HPDE6-E6E7 (cell line): ENCODE measurements at regions not wholly inside any gene's neighbourhood (a gene's known extent, or its start where the extent isn't known, plus 50 kb on each side); places are given as distances from the start of the nearest gene placed in this dataset.

Experiments used
- DNase-seq: peaks from one replicate; pipeline ENCODE4 v3.0.0; 2011; ENCODE audit warnings: missing footprints; ENCODE audit errors: extremely low spot score

DNA sequence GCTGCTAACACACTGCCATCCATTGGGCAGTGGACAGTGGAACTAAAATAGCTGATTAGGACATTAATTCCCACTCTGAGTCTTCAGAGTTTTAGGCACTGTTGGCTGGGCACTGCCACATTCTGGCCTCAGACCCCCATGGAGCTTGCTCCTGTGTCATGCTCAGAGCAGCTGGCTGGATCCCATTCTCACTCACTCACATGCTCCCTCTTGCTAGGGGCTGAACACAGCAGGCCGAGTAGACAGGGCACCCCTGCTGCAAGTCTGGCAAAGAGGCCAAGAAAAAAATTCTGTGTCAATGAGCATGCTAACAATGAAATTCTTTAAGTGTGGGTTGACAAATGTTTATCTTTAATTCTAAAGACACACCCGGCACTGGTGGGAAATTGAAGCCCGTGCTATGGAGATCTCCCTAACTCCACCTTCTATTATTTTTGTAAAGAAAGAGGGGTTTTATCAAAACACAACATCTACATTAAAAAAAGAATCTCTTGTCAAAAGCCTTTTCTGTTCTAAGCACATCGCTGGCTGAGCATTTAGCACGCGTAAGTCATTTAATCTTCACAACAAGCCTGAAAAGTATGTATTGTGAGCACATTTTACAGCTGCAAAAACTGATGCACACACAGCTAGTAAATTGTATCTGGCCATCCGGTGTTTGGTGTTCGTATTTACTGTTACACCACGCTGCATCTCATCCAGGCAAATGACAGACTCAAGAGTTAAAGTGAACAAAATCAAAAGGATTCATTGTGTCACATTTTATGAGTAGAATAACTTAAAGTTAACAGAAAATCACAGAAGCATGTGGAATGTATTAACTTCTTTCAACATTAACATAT is 362.1 kb downstream of the PLOD2 start:
- DNase-seq: no peak

DNA sequence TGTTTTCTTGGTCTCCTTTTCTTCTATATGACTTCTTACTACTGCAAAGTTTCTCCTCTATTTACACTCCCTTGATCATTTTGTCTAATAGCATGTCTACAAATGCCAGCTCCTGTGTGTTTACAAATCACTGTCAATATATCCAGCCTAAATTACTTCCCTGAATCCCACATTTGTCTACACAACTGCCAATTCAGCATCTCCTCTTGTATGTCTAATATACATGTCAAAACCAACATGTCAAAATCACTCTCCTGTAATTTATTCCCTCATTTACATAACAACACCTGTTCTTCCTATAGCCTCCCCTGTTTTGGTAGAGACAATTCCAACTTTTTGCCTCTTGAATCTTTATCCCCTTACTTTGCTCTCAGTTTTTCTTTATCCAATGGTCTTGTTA is 359.3 kb downstream of the PLOD2 start:
- DNase-seq: no peak

DNA sequence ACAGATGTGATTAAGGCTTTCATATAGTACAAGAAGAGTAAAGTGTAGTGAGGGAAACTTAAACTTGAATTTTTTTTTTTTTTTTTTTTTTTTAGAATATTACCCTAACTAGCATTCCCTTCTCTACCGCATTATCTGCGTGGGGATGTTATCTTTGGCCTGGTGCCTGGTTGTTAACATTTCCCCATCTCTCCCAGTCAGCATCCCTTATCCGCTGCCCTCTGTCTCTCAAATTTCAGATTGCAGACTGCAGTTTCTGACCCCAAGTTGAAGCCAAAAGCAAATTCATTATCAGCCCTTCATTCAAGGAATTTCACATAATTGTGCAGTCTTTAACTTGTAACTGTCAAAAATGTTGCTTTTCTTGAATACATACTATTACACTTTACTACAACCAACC is 353.0 kb downstream of the PLOD2 start:
- DNase-seq: no peak

DNA sequence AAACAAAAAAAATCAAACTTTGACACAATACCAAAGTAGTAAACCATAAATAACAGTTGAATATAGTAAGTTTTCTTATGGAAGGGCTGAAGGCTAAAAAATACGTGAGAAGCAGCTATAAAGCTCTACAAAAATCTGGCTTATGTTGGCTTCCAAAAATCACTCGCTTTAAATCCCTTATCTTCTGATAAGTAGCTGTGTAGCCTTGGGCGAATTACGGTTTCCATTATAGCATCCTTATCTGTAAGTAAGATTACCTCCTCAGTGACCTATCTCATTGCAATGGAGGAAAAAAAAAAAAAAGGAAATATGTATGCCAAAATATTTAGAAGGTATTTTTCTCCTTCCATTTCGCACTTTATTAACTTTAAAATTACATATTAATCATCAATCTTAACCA is 348.6 kb downstream of the PLOD2 start:
- no peak for DNase-seq

DNA sequence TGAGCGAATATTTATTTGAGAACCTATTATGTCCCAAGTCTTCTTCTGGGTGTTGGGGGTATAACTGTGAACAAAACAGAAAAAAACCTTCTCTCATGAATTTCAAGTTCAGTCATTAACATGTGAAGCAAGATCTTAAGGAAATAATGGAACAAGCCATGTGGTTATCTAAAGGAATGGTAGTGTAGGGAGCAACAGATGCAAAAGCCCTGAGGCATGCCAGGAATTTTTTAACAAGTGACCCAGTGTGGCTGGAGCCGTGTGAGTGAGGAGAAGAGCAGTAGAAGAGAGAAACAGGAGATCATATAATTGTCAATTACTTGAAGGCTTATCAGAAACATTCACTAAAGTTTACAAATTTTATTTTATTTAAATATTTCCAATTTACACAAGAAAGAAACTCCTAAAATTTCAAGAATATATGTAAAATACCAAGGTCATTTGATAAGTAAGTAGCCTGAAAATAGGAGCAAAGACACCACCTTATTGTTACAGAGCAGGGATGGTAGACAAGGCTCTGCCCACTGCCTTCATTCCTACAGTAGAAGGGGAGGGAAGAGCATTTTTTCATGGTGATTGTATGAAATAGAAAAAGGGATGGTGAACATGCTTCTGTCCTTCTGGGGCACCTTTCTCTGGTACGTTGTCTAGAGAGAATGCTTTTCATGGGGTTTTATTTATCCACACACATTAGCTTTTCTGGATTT is 345.1 kb downstream of the PLOD2 start:
- no peak for DNase-seq

DNA sequence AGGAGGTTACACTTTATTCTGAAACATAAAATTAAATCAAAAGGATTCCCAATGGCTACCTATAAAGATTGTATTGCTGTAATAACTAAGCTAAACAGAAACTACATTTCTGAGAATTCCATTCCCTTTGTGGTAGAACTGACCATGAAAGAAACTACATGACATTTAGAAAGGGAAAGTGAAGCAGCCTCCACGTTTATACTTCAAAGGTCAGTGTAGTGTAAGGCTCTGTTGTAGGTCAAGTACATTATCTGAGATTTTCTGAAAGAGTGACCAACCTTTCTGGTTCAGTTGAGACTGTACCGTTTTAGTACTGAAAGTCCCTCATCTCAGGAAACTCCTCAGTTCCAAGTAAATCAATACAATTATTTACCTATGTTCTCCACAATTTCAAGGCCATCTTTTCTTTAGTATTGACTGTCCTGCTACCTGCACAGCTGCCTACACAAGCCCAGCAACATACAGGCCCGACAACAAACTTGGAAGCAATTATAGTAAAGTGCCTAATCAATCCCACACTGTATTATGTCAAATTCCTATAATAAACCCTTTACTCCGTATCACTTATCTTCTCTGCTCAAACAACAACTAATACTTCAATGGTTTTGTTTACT is 343.0 kb downstream of the PLOD2 start:
- DNase-seq: no peak

DNA sequence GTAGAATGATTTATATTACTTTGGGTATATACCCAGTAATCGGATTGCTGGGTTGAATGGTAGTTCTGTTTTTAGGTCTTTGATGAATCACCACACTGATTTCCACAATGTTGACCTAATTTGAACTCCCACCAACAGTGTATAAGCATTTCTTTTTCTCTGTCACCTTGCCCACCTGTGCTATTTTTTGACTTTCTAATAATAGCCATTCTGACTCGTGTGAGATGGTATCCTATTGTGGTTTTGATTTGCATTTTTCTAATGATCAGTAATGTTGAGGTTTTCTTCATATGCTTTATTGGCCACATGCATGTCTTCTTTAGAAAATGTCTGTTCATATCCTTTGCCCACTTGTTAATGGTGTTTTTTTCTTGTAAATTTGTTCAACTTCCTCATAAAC is 340.8 kb downstream of the PLOD2 start:
- no peak for DNase-seq

DNA sequence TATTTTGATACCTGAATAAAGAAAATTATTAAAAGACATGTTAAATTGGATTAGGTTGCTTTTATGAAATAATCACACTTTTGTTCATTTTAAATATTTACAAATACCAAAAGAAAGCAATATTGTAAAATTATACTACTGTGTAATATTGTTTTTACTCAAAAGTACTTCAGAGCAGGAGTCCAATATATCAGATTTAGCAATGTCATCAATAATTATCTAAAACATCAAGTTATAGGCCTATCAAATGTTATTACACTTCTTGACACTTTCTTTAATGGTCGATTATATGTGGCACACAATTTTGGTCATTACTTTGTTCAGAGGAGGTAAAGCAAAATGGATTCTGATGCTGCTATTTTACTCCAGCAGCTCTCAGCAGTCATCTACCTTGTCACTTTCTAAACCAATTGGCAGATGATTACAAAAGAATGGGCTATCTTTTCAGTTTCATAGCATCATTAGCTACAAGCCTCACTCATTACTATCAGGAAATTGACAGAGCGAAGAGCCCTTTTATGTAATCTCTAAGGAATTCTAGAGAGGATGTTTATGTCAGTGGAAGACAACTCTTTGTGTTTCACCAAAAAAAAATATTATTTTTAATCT is 318.6 kb downstream of the PLOD2 start:
- no peak for DNase-seq

DNA sequence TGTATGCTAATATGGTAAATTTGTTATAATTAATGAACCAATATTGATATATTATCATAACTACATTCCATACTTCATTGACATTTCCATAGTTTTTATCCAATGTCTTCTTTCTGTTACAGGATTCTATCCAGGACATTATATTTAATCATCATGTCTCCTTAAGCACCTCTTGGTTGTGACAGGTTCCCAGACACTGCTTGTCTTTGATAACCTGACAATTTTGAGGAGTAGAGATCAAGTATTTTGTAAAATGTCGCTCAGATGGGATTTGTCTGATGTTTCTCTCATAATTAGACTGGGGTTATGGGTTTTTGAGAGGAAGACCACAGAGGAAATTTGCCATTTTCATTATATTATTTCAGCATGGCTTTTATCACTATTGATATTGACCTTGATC is 317.4 kb downstream of the PLOD2 start:
- DNase-seq: no peak

DNA sequence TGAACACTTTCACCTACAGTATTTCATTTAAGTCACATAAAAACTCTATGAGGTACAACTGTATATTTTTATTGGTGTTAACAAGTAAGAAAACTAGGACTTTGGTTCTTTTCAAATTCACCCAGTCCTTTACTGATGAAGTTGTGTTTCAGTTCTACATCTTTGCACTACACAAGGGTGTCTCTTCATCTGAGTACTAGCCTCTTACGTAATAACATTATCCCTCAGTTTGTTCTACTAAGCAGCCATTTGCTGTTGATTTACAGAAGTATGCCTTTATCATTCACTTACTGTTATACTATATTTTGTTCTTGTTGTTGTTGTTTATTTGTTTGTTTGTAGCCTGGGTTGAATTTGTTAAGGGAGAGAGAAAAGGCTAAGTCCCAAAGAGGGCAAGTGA is 311.9 kb downstream of the PLOD2 start:
- DNase-seq: no peak

DNA sequence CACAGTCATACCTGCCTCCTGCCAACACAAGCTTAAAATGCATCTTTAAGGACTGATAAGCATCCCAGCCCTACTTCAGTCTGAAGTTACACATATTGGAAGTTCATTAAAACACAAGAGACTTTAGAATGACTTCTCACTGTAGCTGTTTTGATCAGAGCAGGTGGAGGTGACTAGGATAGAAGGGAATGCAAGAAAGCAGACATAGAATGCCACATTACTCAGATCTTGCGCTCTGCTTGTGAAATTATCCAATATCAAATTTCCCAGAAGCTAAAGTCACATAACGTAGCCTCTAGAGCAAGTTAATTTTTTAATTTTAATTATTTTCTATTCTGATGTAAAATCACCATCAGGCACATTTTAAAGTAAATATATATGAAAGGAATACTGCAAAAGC is 306.5 kb downstream of the PLOD2 start:
- peak; percentile 12 for DNase-seq

DNA sequence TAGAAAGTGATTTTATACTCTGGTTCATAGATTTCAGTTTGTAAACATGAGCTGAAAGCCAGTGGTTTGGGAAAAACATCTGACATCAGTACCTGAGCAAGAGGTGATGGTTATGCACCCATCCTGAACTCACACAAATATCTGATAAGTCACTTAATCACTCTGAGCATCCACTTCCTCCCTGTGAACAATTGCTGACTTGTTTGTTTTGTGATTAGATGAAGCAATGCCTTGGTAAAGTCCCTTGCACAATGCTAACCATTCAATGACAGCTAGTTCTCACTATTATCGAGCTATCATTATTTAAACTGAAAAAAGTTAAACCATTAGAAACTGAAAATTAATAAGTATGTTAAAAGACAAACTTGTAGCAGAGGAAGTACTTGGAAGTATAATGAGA is 303.0 kb downstream of the PLOD2 start:
- peak; percentile 1 for DNase-seq

DNA sequence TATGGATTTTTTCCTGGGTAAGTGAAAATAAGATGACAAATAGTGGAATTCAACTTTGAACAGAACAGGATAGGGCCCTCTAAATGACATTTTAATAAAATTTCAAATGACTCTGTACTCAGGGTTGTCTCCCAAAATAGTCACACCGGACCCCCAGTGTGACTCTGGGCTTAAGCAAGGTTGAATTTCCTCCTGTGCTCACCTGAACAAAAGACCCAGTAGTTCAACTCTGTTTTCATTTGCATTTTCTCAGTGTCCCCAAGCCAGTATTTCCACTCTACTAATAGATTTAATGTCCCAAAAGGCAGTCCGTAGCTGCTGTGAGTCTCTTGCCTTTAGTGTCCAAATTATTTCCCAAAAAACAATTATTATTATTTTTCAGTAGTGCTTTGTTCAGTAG is 296.6 kb downstream of the PLOD2 start:
- no peak for DNase-seq

DNA sequence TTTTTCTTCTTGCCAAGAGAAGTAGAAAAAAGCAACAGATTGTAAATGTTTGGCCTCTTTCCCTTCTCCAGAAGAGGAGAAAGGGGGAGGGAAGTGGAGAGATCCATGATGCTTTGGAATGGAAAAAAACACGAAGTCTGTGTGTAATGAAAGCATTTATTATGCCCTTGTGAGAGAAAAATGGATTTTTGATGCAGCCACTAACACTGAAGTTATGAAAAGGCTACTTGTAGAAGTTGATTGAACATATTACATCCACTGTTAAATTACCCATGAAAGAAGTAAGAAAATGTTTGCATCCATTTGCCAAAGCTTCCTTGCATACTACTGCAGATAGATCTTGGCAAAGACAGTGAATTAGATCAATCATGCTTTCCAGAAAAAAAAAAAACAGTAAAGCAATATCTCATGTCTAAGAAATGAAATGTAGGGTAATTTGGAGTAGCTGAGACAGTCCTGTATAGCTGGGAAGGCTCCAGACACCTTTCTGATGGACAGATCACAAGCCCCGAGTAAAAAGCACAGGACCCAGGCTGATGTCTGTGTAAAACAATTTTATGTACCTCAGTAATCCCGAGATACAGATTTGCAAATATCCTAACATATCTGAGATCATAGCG is 295.5 kb downstream of the PLOD2 start:
- DNase-seq: no peak

DNA sequence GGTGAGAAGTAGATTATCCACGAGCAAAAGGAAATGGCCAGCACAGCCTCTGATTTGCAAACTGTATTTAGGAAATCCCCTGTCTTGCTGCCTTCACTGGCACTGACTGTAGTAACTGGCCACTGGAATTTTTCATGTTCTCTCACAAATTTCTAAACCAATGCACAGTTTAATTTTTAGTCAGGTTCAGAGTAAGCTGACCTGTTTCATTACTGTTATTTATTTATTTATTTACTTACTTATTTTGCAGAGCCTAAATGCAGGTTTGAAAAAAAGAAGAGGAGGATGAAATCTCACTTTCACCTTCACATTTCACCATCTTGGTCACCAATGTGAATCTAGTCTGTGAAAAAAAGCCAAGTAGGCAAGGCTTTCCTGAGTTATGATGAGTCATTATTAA is 291.0 kb downstream of the PLOD2 start:
- no peak for DNase-seq

DNA sequence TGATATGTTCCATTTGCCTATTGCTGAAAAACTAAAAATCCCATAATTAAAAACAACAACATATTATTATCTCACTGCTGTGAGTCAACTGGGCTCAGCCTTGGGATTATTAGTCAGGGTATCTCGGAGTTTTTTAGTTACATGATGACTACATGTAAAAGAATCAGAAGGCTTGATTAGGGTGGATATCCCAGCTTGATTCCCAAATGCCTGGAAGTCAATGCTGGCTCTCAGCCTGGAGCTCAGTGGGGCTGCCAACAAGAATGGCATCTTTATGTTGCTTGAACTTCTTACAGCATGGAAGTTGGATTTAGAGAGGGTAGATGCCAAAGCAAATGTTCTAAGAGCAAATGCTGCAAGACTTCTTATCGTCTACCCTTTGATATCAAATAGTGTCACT is 278.5 kb downstream of the PLOD2 start:
- DNase-seq: no peak

DNA sequence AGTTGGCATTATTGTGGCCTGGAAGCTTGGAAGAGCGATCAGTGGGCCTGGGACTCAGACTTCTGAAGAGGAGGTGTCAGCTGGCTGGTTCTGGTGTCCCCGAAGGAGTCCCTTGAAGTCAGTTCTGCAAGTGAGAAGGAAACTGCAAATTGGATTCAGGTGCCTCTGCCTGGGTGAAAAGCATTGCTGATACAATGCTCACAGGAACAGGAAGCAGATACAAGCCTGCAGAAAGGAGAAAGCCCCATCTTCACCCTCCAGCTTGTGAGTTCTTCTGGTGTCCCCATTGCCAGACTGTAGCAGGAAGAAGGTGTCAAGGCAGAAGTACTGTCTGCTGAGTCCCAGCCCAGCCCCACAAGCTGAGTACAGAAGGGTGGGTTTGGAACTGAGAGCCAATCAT is 271.3 kb downstream of the PLOD2 start:
- DNase-seq: no peak

DNA sequence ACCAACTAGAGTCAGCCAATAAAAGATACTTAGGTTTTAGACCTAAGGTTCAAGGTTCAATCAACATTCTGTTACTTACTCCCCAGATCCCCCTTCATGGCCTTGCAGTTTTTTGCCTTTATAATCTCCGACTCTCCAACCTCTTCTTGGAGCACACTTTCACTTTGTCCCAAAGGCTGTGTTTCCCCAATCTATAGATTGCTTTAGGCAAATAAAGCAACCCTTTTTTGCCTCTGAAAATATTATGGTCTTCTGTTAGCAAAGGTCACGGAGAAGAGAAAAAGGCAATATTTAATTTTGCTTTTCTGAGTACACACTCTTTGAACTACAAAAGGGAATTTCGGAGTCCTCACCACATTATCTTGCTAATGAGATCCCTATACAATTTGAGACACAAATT is 268.1 kb downstream of the PLOD2 start:
- DNase-seq: no peak

DNA sequence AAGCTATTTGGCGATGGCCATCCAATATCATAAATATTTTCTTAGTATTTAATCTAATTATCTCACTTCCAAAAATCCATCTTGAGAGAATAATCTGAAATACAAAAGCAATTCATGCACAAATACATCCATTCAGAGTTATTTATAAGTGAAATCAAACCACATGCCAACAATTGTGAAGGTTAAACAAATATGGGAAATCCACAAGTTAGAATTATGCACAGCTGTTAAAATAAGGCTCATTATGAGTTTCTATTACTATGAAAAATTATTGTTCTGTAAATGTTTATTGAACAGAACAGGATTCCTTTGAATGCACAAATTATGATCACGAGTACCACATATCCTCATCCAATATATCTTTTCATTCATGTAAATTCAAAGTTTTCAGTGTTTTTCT is 267.7 kb downstream of the PLOD2 start:
- DNase-seq: no peak

DNA sequence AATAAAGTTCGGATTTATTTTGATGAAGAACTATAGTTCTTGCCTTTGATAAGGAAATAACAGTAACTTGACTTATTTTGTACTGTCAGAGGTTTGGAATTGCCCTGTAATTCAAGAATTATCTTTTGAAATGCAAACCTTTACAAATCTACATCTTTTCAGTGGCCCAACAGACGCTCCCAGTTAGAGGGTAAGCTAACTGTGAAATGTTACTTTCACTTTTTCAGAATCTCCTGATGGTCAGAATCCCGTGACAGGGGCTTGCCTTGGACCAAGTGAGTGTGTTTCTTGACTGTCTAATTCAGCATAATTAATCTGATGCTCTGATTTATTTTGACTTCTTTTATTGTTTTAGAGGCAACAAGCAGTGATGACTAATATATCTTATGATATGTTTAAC is 262.5 kb downstream of the PLOD2 start:
- no peak for DNase-seq

DNA sequence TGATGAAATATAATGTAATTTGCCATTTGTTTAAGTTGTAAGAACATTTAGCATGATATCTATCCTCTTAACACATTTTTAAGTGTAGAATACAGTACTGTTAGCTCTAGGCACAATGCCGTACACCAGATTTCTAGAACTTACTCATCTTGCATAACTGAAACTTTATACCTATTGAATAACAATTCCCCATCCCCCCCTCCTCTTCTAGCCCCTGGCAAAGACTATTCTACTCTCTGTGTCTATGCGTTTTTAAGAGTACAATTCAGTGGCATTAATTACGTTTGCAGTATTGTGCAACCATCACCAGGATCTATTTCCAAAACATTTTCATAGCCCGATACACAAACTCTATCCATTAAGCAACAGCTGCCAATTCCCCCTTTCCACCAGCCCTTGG is 261.7 kb downstream of the PLOD2 start:
- DNase-seq: no peak
